ENCODE measurements at regions not wholly inside any gene's neighbourhood (a gene's known extent, or its start where the extent isn't known, plus 50 kb on each side); places are given as distances from the start of the nearest gene placed in this dataset.
"Not testable (repeated sequence)": the region's sequence is repeated elsewhere in the genome, so short reads cannot be mapped to it uniquely, and the experiment has no call there.

GRCh38 chr7:91571601-91572000, 307.4 kb downstream of the FZD1 start:
- no peak for DNase-seq

- DNase-seq = no peak
Observed at GRCh38 chr7:91573405-91573804, 307.1 kb downstream of the MTERF1 start.

GRCh38 chr7:91576459-91576858, 304.0 kb downstream of the MTERF1 start:
- not testable (repeated sequence) for DNase-seq

GRCh38 chr7:91579837-91580236, 300.7 kb downstream of the MTERF1 start:
- DNase-seq = no peak

- DNase-seq = no peak
Observed at GRCh38 chr7:91582799-91583477, 297.6 kb downstream of the MTERF1 start.

- no peak for DNase-seq
Observed at GRCh38 chr7:91596287-91596686, 284.2 kb downstream of the MTERF1 start.

GRCh38 chr7:91598791-91599190, 281.7 kb downstream of the MTERF1 start:
- DNase-seq = no peak

- no peak for DNase-seq
Observed at GRCh38 chr7:91600112-91600511, 280.4 kb downstream of the MTERF1 start.

GRCh38 chr7:91603707-91604106, 276.8 kb downstream of the MTERF1 start:
- DNase-seq = peak; percentile 38

- DNase-seq = no peak
Observed at GRCh38 chr7:91608606-91609005, 271.9 kb downstream of the MTERF1 start.

- DNase-seq = no peak
Observed at GRCh38 chr7:91609525-91609924, 271.0 kb downstream of the MTERF1 start.

GRCh38 chr7:91614431-91614830, 266.1 kb downstream of the MTERF1 start:
- DNase-seq = no peak

GRCh38 chr7:91618776-91619765, 261.4 kb downstream of the MTERF1 start:
- DNase-seq = no peak

GRCh38 chr7:91620827-91621226, 259.7 kb downstream of the MTERF1 start:
- no peak for DNase-seq

GRCh38 chr7:91627324-91627723, 253.2 kb downstream of the MTERF1 start:
- DNase-seq = not testable (repeated sequence)

- no peak for DNase-seq
Observed at GRCh38 chr7:91628742-91629141, 251.8 kb downstream of the MTERF1 start.

GRCh38 chr7:91630581-91631380, 249.7 kb downstream of the MTERF1 start:
- DNase-seq = no peak

- no peak for DNase-seq
Observed at GRCh38 chr7:91632234-91632940, 248.1 kb downstream of the MTERF1 start.

GRCh38 chr7:91633013-91633441, 247.5 kb downstream of the MTERF1 start:
- DNase-seq = no peak

GRCh38 chr7:91634485-91635177, 245.9 kb downstream of the MTERF1 start:
- DNase-seq = no peak

GRCh38 chr7:91636129-91636724, 244.3 kb downstream of the MTERF1 start:
- DNase-seq = peak; percentile 53
